HG02981 (cell line): ENCODE measurements at regions not wholly inside any gene's neighbourhood (a gene's known extent, or its start where the extent isn't known, plus 50 kb on each side); places are given as distances from the start of the nearest gene placed in this dataset.

ENCODE experiments used
- ATAC-seq: cut with Tn5 transposase; IDR thresholded peaks from one replicate; pipeline ENCODE4 v1.9.1; 2021; ENCODE audit warnings: mild to moderate bottlenecking, moderate library complexity; ENCODE audit not compliant: unreplicated experiment

GRCh38 chr1:239861985-239862384 is 229.7 kb upstream of the FMN2 start:
- ATAC-seq: no peak

GRCh38 chr1:239868058-239868832 is 223.4 kb upstream of the FMN2 start:
- no peak for ATAC-seq

- ATAC-seq: no peak
Observed at GRCh38 chr1:239870194-239870593, 221.5 kb upstream of the FMN2 start.

GRCh38 chr1:239872626-239873025 is 219.1 kb upstream of the FMN2 start:
- ATAC-seq: no peak

- no peak for ATAC-seq
Observed at GRCh38 chr1:239874831-239875230, 216.9 kb upstream of the FMN2 start.

GRCh38 chr1:239879321-239880170 is 212.1 kb upstream of the FMN2 start:
- ATAC-seq: no peak

- no peak for ATAC-seq
Observed at GRCh38 chr1:239882967-239883366, 208.7 kb upstream of the FMN2 start.

- ATAC-seq: no peak
Observed at GRCh38 chr1:239884796-239885195, 206.9 kb upstream of the FMN2 start.

- ATAC-seq: no peak
Observed at GRCh38 chr1:239886266-239886665, 205.4 kb upstream of the FMN2 start.

GRCh38 chr1:239888639-239889038 is 203.0 kb upstream of the FMN2 start:
- no peak for ATAC-seq

GRCh38 chr1:239891621-239892358 is 199.9 kb upstream of the FMN2 start:
- ATAC-seq: no peak

GRCh38 chr1:239892602-239893001 is 199.1 kb upstream of the FMN2 start:
- no peak for ATAC-seq

GRCh38 chr1:239893127-239893731 is 198.5 kb upstream of the FMN2 start:
- ATAC-seq: no peak

GRCh38 chr1:239896569-239896968 is 195.1 kb upstream of the FMN2 start:
- no peak for ATAC-seq

- ATAC-seq: no peak
Observed at GRCh38 chr1:239896980-239897379, 194.7 kb upstream of the FMN2 start.

- ATAC-seq: no peak
Observed at GRCh38 chr1:239897458-239897857, 194.2 kb upstream of the FMN2 start.

GRCh38 chr1:239898062-239898730 is 193.5 kb upstream of the FMN2 start:
- peak; percentile 94 for ATAC-seq

GRCh38 chr1:239899747-239900146 is 191.9 kb upstream of the FMN2 start:
- no peak for ATAC-seq

GRCh38 chr1:239906394-239906793 is 185.3 kb upstream of the FMN2 start:
- ATAC-seq: no peak

- no peak for ATAC-seq
Observed at GRCh38 chr1:239909898-239910297, 181.8 kb upstream of the FMN2 start.
